H1 (cell line): ENCODE measurements at regions not wholly inside any gene's neighbourhood (a gene's known extent, or its start where the extent isn't known, plus 50 kb on each side); places are given as distances from the start of the nearest gene placed in this dataset.

Experiments used
- TF ChIP-seq, protein P1 (sequence below): IDR thresholded peaks from 2 replicates; pipeline ENCODE4 v1.6.1; 2011; ENCODE audit warnings: low read length, improper control_type of control experiment

DNA sequence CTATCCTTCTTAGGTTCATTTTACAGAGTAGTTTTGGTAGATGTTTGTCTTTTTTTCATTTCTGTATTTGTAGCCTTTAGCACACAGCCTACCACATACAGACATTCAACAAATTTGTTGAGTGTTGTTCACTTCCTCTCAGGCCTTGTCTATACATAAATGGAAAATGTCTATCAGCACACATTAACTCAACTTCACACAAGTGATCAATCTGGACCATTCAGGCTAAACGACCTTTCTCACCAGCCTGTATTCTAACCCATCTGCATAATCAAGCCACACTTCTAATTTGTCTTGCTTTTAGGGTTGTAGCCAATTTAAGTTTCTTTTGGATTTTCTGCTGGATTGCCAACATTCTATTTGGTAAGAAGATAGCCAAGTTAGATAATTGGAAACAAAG lies 59.9 kb upstream of the DARS1 start (continued):
- TF ChIP-seq, protein P1, sequence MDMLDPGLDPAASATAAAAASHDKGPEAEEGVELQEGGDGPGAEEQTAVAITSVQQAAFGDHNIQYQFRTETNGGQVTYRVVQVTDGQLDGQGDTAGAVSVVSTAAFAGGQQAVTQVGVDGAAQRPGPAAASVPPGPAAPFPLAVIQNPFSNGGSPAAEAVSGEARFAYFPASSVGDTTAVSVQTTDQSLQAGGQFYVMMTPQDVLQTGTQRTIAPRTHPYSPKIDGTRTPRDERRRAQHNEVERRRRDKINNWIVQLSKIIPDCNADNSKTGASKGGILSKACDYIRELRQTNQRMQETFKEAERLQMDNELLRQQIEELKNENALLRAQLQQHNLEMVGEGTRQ = no peak
- TF ChIP-seq, all 59 proteins: peak for 0
